ENCODE measurements at regions not wholly inside any gene's neighbourhood (a gene's known extent, or its start where the extent isn't known, plus 50 kb on each side); places are given as distances from the start of the nearest gene placed in this dataset.

- Histone ChIP-seq H3K9ac (ENCODE audit: insufficient read length) (no peak overlapping the region), H3K36me3 (ENCODE audit: insufficient read depth, low read length) (no peaks in the 10 kb centered on the region), H3K4me3 (no peak overlapping the region), H3K9me3 (ENCODE audit: low read depth, low read length) (no peaks in the 10 kb centered on the region), H3K27ac (no peak overlapping the region)
- no peak for DNase-seq (ENCODE audit: low read depth, low spot score)
- TF ChIP-seq POLR2AphosphoS5 (IDR thresholded peaks at IDR 0.05; ENCODE audit: borderline replicate concordance, low read depth, low read length) (no peak), FOXP2 (optimal IDR thresholded peaks at IDR 0.05; ENCODE audit: control extremely low read depth, extremely low read length, insufficient read depth) (no peak), EZH2 (IDR thresholded peaks at IDR 0.05) (no peak)
Measured at GRCh38 chr7:46583656-46584055, 662.6 kb upstream of the IGFBP3 start.

GRCh38 chr7:46581268-46581667, 660.2 kb upstream of the IGFBP3 start:
- Histone ChIP-seq H3K9ac (ENCODE audit: insufficient read length) (no peak overlapping the region), H3K36me3 (ENCODE audit: insufficient read depth, low read length) (no peaks in the 10 kb centered on the region), H3K27ac (no peak overlapping the region), H3K9me3 (ENCODE audit: low read depth, low read length) (no peaks in the 10 kb centered on the region), H3K4me3 (no peak overlapping the region)
- DNase-seq (ENCODE audit: low read depth, low spot score) = no peak
- TF ChIP-seq EZH2 (IDR thresholded peaks at IDR 0.05) = no peak
- TF ChIP-seq POLR2AphosphoS5 (IDR thresholded peaks at IDR 0.05; ENCODE audit: borderline replicate concordance, low read depth, low read length) = no peak
- no peak for TF ChIP-seq FOXP2 (optimal IDR thresholded peaks at IDR 0.05; ENCODE audit: control extremely low read depth, extremely low read length, insufficient read depth)

GRCh38 chr7:46580766-46581165, 659.7 kb upstream of the IGFBP3 start:
- Histone ChIP-seq H3K4me3 (no peak overlapping the region), H3K9me3 (ENCODE audit: low read depth, low read length) (no peaks in the 10 kb centered on the region), H3K9ac (ENCODE audit: insufficient read length) (no peak overlapping the region), H3K36me3 (ENCODE audit: insufficient read depth, low read length) (no peaks in the 10 kb centered on the region), H3K27ac (no peak overlapping the region)
- TF ChIP-seq FOXP2 (optimal IDR thresholded peaks at IDR 0.05; ENCODE audit: control extremely low read depth, extremely low read length, insufficient read depth) = no peak
- no peak for TF ChIP-seq POLR2AphosphoS5 (IDR thresholded peaks at IDR 0.05; ENCODE audit: borderline replicate concordance, low read depth, low read length)
- TF ChIP-seq EZH2 (IDR thresholded peaks at IDR 0.05) = no peak
- DNase-seq (ENCODE audit: low read depth, low spot score) = no peak

GRCh38 chr7:46577394-46577793, 656.3 kb upstream of the IGFBP3 start:
- Histone ChIP-seq H3K9me3 (ENCODE audit: low read depth, low read length) (no peaks in the 10 kb centered on the region), H3K4me3 (no peak overlapping the region), H3K27ac (no peak overlapping the region), H3K9ac (ENCODE audit: insufficient read length) (no peak overlapping the region), H3K36me3 (ENCODE audit: insufficient read depth, low read length) (no peaks in the 10 kb centered on the region)
- DNase-seq (ENCODE audit: low read depth, low spot score) = no peak
- TF ChIP-seq EZH2 (IDR thresholded peaks at IDR 0.05) (no peak), POLR2AphosphoS5 (IDR thresholded peaks at IDR 0.05; ENCODE audit: borderline replicate concordance, low read depth, low read length) (no peak), FOXP2 (optimal IDR thresholded peaks at IDR 0.05; ENCODE audit: control extremely low read depth, extremely low read length, insufficient read depth) (no peak)

GRCh38 chr7:46576950-46577349, 655.9 kb upstream of the IGFBP3 start:
- Histone ChIP-seq H3K9me3 (ENCODE audit: low read depth, low read length) (no peaks in the 10 kb centered on the region), H3K9ac (ENCODE audit: insufficient read length) (no peak overlapping the region), H3K36me3 (ENCODE audit: insufficient read depth, low read length) (no peaks in the 10 kb centered on the region), H3K4me3 (no peak overlapping the region), H3K27ac (no peak overlapping the region)
- TF ChIP-seq FOXP2 (optimal IDR thresholded peaks at IDR 0.05; ENCODE audit: control extremely low read depth, extremely low read length, insufficient read depth) (no peak), EZH2 (IDR thresholded peaks at IDR 0.05) (no peak), POLR2AphosphoS5 (IDR thresholded peaks at IDR 0.05; ENCODE audit: borderline replicate concordance, low read depth, low read length) (no peak)
- DNase-seq (ENCODE audit: low read depth, low spot score) = no peak

- Histone ChIP-seq H3K9ac (ENCODE audit: insufficient read length) (no peak overlapping the region), H3K36me3 (ENCODE audit: insufficient read depth, low read length) (no peaks in the 10 kb centered on the region)
- TF ChIP-seq EZH2 (IDR thresholded peaks at IDR 0.05) = no peak
- TF ChIP-seq FOXP2 (optimal IDR thresholded peaks at IDR 0.05; ENCODE audit: control extremely low read depth, extremely low read length, insufficient read depth) = no peak
- no peak for TF ChIP-seq POLR2AphosphoS5 (IDR thresholded peaks at IDR 0.05; ENCODE audit: borderline replicate concordance, low read depth, low read length)
Measured at GRCh38 chr7:46572691-46573090, 651.6 kb upstream of the IGFBP3 start.

GRCh38 chr7:46571996-46572395, 650.9 kb upstream of the IGFBP3 start:
- TF ChIP-seq POLR2AphosphoS5 (IDR thresholded peaks at IDR 0.05; ENCODE audit: borderline replicate concordance, low read depth, low read length) (no peak), EZH2 (IDR thresholded peaks at IDR 0.05) (no peak), FOXP2 (optimal IDR thresholded peaks at IDR 0.05; ENCODE audit: control extremely low read depth, extremely low read length, insufficient read depth) (no peak)
- Histone ChIP-seq H3K9me3 (ENCODE audit: low read depth, low read length) (no peaks in the 10 kb centered on the region), H3K27ac (no peak overlapping the region), H3K36me3 (ENCODE audit: insufficient read depth, low read length) (no peaks in the 10 kb centered on the region), H3K4me3 (no peak overlapping the region), H3K9ac (ENCODE audit: insufficient read length) (no peak overlapping the region)
- DNase-seq (ENCODE audit: low read depth, low spot score) = no peak

More at GRCh38 chr7:46572691-46573090, 651.6 kb upstream of the IGFBP3 start:
- Histone ChIP-seq H3K4me3 (no peak overlapping the region), H3K27ac (no peak overlapping the region), H3K9me3 (ENCODE audit: low read depth, low read length) (no peaks in the 10 kb centered on the region)
- no peak for DNase-seq (ENCODE audit: low read depth, low spot score)

GRCh38 chr7:46569133-46569465, 648.0 kb upstream of the IGFBP3 start:
- no peak for DNase-seq (ENCODE audit: low read depth, low spot score)

GRCh38 chr7:46568420-46569132, 647.5 kb upstream of the IGFBP3 start:
- H3K4me3 ChIP-seq = no peak overlapping the region
- H3K9me3 ChIP-seq (ENCODE audit: low read depth, low read length) = no peaks in the 10 kb centered on the region
- TF ChIP-seq POLR2AphosphoS5 (IDR thresholded peaks at IDR 0.05; ENCODE audit: borderline replicate concordance, low read depth, low read length) = no peak
- no peak for DNase-seq (ENCODE audit: low read depth, low spot score)
- H3K36me3 ChIP-seq (ENCODE audit: insufficient read depth, low read length) = no peaks in the 10 kb centered on the region
- H3K9ac ChIP-seq (ENCODE audit: insufficient read length) = no peak overlapping the region
- no peak overlapping the region for H3K27ac ChIP-seq

More at GRCh38 chr7:46569133-46569465, 648.0 kb upstream of the IGFBP3 start:
- Histone ChIP-seq H3K36me3 (ENCODE audit: insufficient read depth, low read length) (no peaks in the 10 kb centered on the region), H3K27ac (no peak overlapping the region), H3K9me3 (ENCODE audit: low read depth, low read length) (no peaks in the 10 kb centered on the region), H3K4me3 (no peak overlapping the region), H3K9ac (ENCODE audit: insufficient read length) (no peak overlapping the region)
- TF ChIP-seq POLR2AphosphoS5 (IDR thresholded peaks at IDR 0.05; ENCODE audit: borderline replicate concordance, low read depth, low read length) (no peak), EZH2 (IDR thresholded peaks at IDR 0.05) (no peak), FOXP2 (optimal IDR thresholded peaks at IDR 0.05; ENCODE audit: control extremely low read depth, extremely low read length, insufficient read depth) (no peak)

Measured in SK-N-MC (cell line).